H1 (cell line): ENCODE measurements at regions not wholly inside any gene's neighbourhood (a gene's known extent, or its start where the extent isn't known, plus 50 kb on each side); places are given as distances from the start of the nearest gene placed in this dataset.

Experiments
- CTCF ChIA-PET: fragments of 300-600 bp; sonication (Branson Sonifier 250); formaldehyde crosslinking; loops from one replicate; lab custom pipeline; 2021; ENCODE audit not compliant: partially characterized antibody; lab: Charles Lee
- POLR2A ChIA-PET: fragments of 300-600 bp; sonication (Branson Sonifier 250); formaldehyde crosslinking; loops from one replicate; lab custom pipeline; 2021; ENCODE audit warnings: inconsistent platforms; ENCODE audit not compliant: partially characterized antibody; lab: Charles Lee
- DNase-seq, 2 experiments: peaks; one replicate each; pipeline versions ENCODE4 v3.0.0 to v3.0.0-alpha.2; 2010 to 2022; ENCODE audit warnings: low spot score in 2 of 2, low read depth in 1 of 2, mixed read lengths in 1 of 2
- FAIRE-seq: peaks from 2 replicates; lab custom pipeline; 2011; peaks lifted over from hg19 to GRCh38; lab: Jason Lieb, UNC
- H2AFZ ChIP-seq: 2 replicates; pipeline ENCODE4 v1.8.1; 2012; ENCODE audit warnings: low read length, inconsistent platforms
- H2AK5ac ChIP-seq: 2 replicates; pipeline ENCODE4 v1.6.1; 2013; ENCODE audit warnings: low read depth, low read length
- H2BK120ac ChIP-seq: replicated peaks from 2 replicates; pipeline ENCODE3; 2013; ENCODE audit warnings: low read depth, low read length, inconsistent platforms
- H2BK12ac ChIP-seq: 2 replicates; pipeline ENCODE4 v1.6.1; 2013; ENCODE audit warnings: low read depth, low read length
- H2BK15ac ChIP-seq: 2 replicates; pipeline ENCODE4 v1.6.1; 2013; ENCODE audit warnings: low read length
- H2BK20ac ChIP-seq: 2 replicates; pipeline ENCODE4 v1.6.1; 2013; ENCODE audit warnings: low read length
- H2BK5ac ChIP-seq: 2 replicates; pipeline ENCODE4 v1.6.1; 2013; ENCODE audit warnings: low read depth, low read length
- H3K14ac ChIP-seq: 2 replicates; pipeline ENCODE4 v1.6.1; 2013; ENCODE audit warnings: inconsistent platforms; ENCODE audit not compliant: insufficient read length
- H3K18ac ChIP-seq: 2 replicates; pipeline ENCODE4 v1.6.1; 2013; ENCODE audit warnings: low read length; ENCODE audit errors: extremely low read depth
- H3K23ac ChIP-seq: 2 replicates; pipeline ENCODE4 v1.6.1; 2013; ENCODE audit warnings: inconsistent platforms; ENCODE audit not compliant: insufficient read length
- H3K23me2 ChIP-seq: 2 replicates; pipeline ENCODE4 v1.6.1; 2013; ENCODE audit warnings: low read depth, low read length
- H3K27ac ChIP-seq: 2 replicates; pipeline ENCODE4 v1.6.1; 2011; ENCODE audit warnings: low read depth, low read length, inconsistent platforms
- H3K27me3 ChIP-seq, 4 experiments: replicated peaks in 1 of 4; 1 replicate in 1 of 4; 2 replicates in 3 of 4; pipeline versions ENCODE4 v1.6.1 to v1.8.1; 2011 to 2013; ENCODE audit warnings: low read length in 3 of 4, mild to moderate bottlenecking in 3 of 4, inconsistent platforms in 2 of 4, mixed read lengths in 2 of 4, moderate library complexity in 1 of 4; ENCODE audit not compliant: control insufficient read depth in 3 of 4, insufficient read depth in 3 of 4; ENCODE audit errors: extremely low read depth in 1 of 4
- H3K36me3 ChIP-seq, 4 experiments: 2 replicates each; pipeline versions ENCODE4 v1.6.1 to v1.8.1; 2011 to 2013; ENCODE audit warnings: mild to moderate bottlenecking in 4 of 4, low read length in 3 of 4, moderate library complexity in 2 of 4, control low read depth in 1 of 4, inconsistent platforms in 1 of 4; ENCODE audit not compliant: insufficient read depth in 4 of 4, control insufficient read depth in 2 of 4
- H3K4ac ChIP-seq: replicated peaks from 2 replicates; pipeline ENCODE3; 2013; ENCODE audit warnings: low read length, low read depth, mixed read lengths, inconsistent platforms; ENCODE audit not compliant: insufficient read length
- H3K4me1 ChIP-seq, 4 experiments: replicated peaks in 1 of 4; 1 replicate in 1 of 4; 2 replicates in 3 of 4; pipeline versions ENCODE4 v1.6.1 to v1.8.1; 2011 to 2013; ENCODE audit warnings: low read length in 3 of 4, inconsistent platforms in 2 of 4, mixed read lengths in 1 of 4; ENCODE audit not compliant: insufficient read depth in 4 of 4, control insufficient read depth in 3 of 4
- H3K4me2 ChIP-seq, 2 experiments: 2 replicates each; pipeline versions ENCODE4 v1.6.1 to v1.8.1; 2011 to 2013; ENCODE audit warnings: low read depth in 2 of 2, low read length in 2 of 2, control low read depth in 1 of 2, inconsistent platforms in 1 of 2, mild to moderate bottlenecking in 1 of 2; ENCODE audit not compliant: insufficient read depth in 1 of 2
- H3K4me3 ChIP-seq, 4 experiments: fragments of 200-600, 300-600 bp in 1 of 4; sonication (generic), shearing (Covaris generic), sonication (Bioruptor Twin) in 1 of 4; 2 replicates each; pipeline versions ENCODE4 v1.5.1 to v1.8.1; 2011 to 2016; ENCODE audit warnings: low read length in 4 of 4, low read depth in 3 of 4, control low read depth in 2 of 4, inconsistent platforms in 2 of 4, mild to moderate bottlenecking in 2 of 4, mixed read lengths in 1 of 4, moderate library complexity in 1 of 4; ENCODE audit not compliant: insufficient read depth in 2 of 4; ENCODE audit errors: extremely low read depth in 1 of 4
- H3K56ac ChIP-seq: replicated peaks from 2 replicates; pipeline ENCODE3; 2013; ENCODE audit warnings: low read depth, mild to moderate bottlenecking, mixed read lengths, low read length, inconsistent platforms; ENCODE audit not compliant: insufficient read length
- H3K79me1 ChIP-seq: 2 replicates; pipeline ENCODE4 v1.6.1; 2013; ENCODE audit warnings: low read depth, low read length, control low read depth
- H3K79me2 ChIP-seq, 2 experiments: 2 replicates each; pipeline versions ENCODE4 v1.6.1 to v1.8.1; 2012 to 2013; ENCODE audit warnings: low read length in 2 of 2, mild to moderate bottlenecking in 2 of 2, inconsistent platforms in 1 of 2; ENCODE audit not compliant: insufficient read depth in 2 of 2, control insufficient read depth in 1 of 2
- H3K9ac ChIP-seq, 4 experiments: replicated peaks in 1 of 4; 1 replicate in 1 of 4; 2 replicates in 3 of 4; pipeline versions ENCODE4 v1.6.1 to v1.8.1; 2011 to 2013; ENCODE audit warnings: low read depth in 3 of 4, low read length in 3 of 4, control low read depth in 2 of 4, mild to moderate bottlenecking in 2 of 4, moderate library complexity in 2 of 4, inconsistent platforms in 1 of 4; ENCODE audit errors: extremely low read depth in 1 of 4
- H3K9me3 ChIP-seq, 2 experiments: 2 replicates each; pipeline versions ENCODE4 v1.6.1 to v1.8.1; 2012 to 2013; ENCODE audit warnings: mild to moderate bottlenecking in 2 of 2, moderate library complexity in 2 of 2, control low read depth in 1 of 2, inconsistent platforms in 1 of 2, low read depth in 1 of 2, low read length in 1 of 2, mixed read lengths in 1 of 2; ENCODE audit not compliant: insufficient read depth in 2 of 2
- H4K20me1 ChIP-seq, 2 experiments: replicated peaks in 1 of 2; 2 replicates each; pipeline versions ENCODE3 to v1.8.1; 2011 to 2013; ENCODE audit warnings: inconsistent platforms in 2 of 2, low read length in 2 of 2, mild to moderate bottlenecking in 1 of 2; ENCODE audit not compliant: insufficient read depth in 2 of 2, control insufficient read depth in 1 of 2
- H4K5ac ChIP-seq: 2 replicates; pipeline ENCODE4 v1.6.1; 2013; ENCODE audit warnings: low read length, low read depth, mixed read lengths, inconsistent platforms; ENCODE audit not compliant: insufficient read length
- H4K8ac ChIP-seq: 2 replicates; pipeline ENCODE4 v1.8.0; 2013; ENCODE audit warnings: mild to moderate bottlenecking, moderate library complexity, low read length, inconsistent platforms; ENCODE audit not compliant: insufficient read depth; ENCODE audit errors: extremely low read depth
- H4K91ac ChIP-seq: replicated peaks from 2 replicates; pipeline ENCODE3; 2013; ENCODE audit warnings: low read length, mixed read lengths, inconsistent platforms; ENCODE audit not compliant: insufficient read length
- BRCA1 ChIP-seq: IDR thresholded peaks from 2 replicates; pipeline ENCODE4 v1.6.1; 2012; ENCODE audit warnings: low read depth, low read length, improper control_type of control experiment
- CREB1 ChIP-seq: IDR thresholded peaks from 2 replicates; pipeline ENCODE4 v1.6.1; 2012; ENCODE audit warnings: inconsistent platforms
- POLR2A ChIP-seq, 2 experiments: IDR thresholded peaks; 1 replicate in 1 of 2; 2 replicates in 1 of 2; pipeline ENCODE4 v1.6.1; 2011; ENCODE audit warnings: low read depth in 2 of 2, low read length in 2 of 2, mild to moderate bottlenecking in 2 of 2; ENCODE audit errors: control extremely low read depth in 1 of 2
- RFX5 ChIP-seq: IDR thresholded peaks from 2 replicates; pipeline ENCODE4 v1.6.1; 2011; ENCODE audit warnings: low read depth, low read length, improper control_type of control experiment, borderline replicate concordance
- SIN3A ChIP-seq, 2 experiments: IDR thresholded peaks in 1 of 2; conservative IDR thresholded peaks in 1 of 2; 2 replicates each; pipeline ENCODE4 v1.6.1; 2011 to 2012; ENCODE audit warnings: low read length in 2 of 2, improper control_type of control experiment in 1 of 2, low read depth in 1 of 2, mild to moderate bottlenecking in 1 of 2
- SIRT6 ChIP-seq: IDR thresholded peaks from one replicate; pipeline ENCODE4 v1.7.1; 2012; ENCODE audit warnings: low read length, inconsistent platforms
- YY1 ChIP-seq: IDR thresholded peaks from 2 replicates; pipeline ENCODE4 v1.6.1; 2011; ENCODE audit warnings: low read depth, mild to moderate bottlenecking, low read length
- WGBS, 2 experiments: shearing (Covaris generic) in 1 of 2; methylation state at CpG; one replicate each; pipeline versions ENCODE4 v1.1.6 to v1.1.7; 2013 to 2015; ENCODE audit warnings: low lambda C conversion rate in 2 of 2, mixed read lengths in 2 of 2, inconsistent platforms in 1 of 2, low coverage in 1 of 2, missing lambda C conversion rate in 1 of 2; ENCODE audit not compliant: insufficient replicate concordance in 2 of 2, insufficient coverage in 1 of 2, insufficient read length in 1 of 2; ENCODE audit errors: extremely low coverage in 1 of 2, missing lambda C conversion rate in 1 of 2; 5-methylcytosine and 5-hydroxymethylcytosine counted together

GRCh38 chr7:120186688-120187087, 86.3 kb upstream of the KCND2 start:
- Histone ChIP-seq H4K91ac (no peak overlapping the region), H3K79me2 (no peaks in the 10 kb centered on the region), H3K14ac (no peak overlapping the region), H3K9ac (no peak overlapping the region), H3K18ac (no peak overlapping the region), H3K79me1 (no peaks in the 10 kb centered on the region), H2BK120ac (no peak overlapping the region), H3K27me3 (no peaks in the 10 kb centered on the region), H2BK5ac (no peak overlapping the region), H3K36me3 (no peaks in the 10 kb centered on the region), H2BK12ac (no peak overlapping the region), H3K27ac (no peak overlapping the region), H2AK5ac (no peak overlapping the region), H3K4me3 (no peak overlapping the region), H2AFZ (0 out of 2 replicates have a peak overlapping the region, but pooled peaks have one; percentile 63), H3K56ac (no peak overlapping the region), H2BK15ac (no peak overlapping the region), H3K9me3 (no peaks in the 10 kb centered on the region), H3K23ac (no peak overlapping the region), H4K20me1 (no peaks in the 10 kb centered on the region), H2BK20ac (no peak overlapping the region), H4K8ac (no peak overlapping the region), H4K5ac (no peak overlapping the region), H3K4me1 (peaks cover 0 to 12% (median 7%) of the 10 kb centered on the region in 4 experiments; a peak in 4 of 7 replicates), H3K4ac (no peak overlapping the region), H3K23me2 (no peaks in the 10 kb centered on the region), H3K4me2 (no peak overlapping the region)
- ChIA-PET CTCF (interaction anchor here (0.6 kb wide), 1 partner anchor 64 kb away, joined by 3 read pairs; no protein-coding TSS in a partner anchor), POLR2A (no interaction called here)
- TF ChIP-seq SIRT6 (no peak), BRCA1 (no peak), SIN3A (conservative IDR thresholded peaks at IDR 0.05 in 1 of 2, IDR thresholded peaks at IDR 0.05 in 1 of 2; ENCODE audit: low read depth in 1 of 2, low read length in 2 of 2) (no peak), CREB1 (no peak), RFX5 (no peak), POLR2A (IDR thresholded peaks at IDR 0.05; ENCODE audit: control extremely low read depth in 1 of 2, low read depth in 2 of 2, low read length in 2 of 2) (no peak), YY1 (0 out of 2 replicates have a peak, but pooled peaks have one; percentile 37)
- FAIRE-seq (no peak), DNase-seq (no peak)
- 91% methylated on average over 4 of the region's 4 CpGs; no CpG with 5 or more reads in 1 of the 2 experiments for WGBS, 2 experiments
